Mesendoderm (in vitro differentiated cells): ENCODE measurements at regions not wholly inside any gene's neighbourhood (a gene's known extent, or its start where the extent isn't known, plus 50 kb on each side); places are given as distances from the start of the nearest gene placed in this dataset.
"Not testable (repeated sequence)": the region's sequence is repeated elsewhere in the genome, so short reads cannot be mapped to it uniquely, and the experiment has no call there.

Experiments
- DNase-seq: peaks from one replicate; pipeline ENCODE4 v3.0.0; 2013
- H2AK5ac ChIP-seq: 2 replicates; pipeline ENCODE4 v1.6.1; 2013; ENCODE audit warnings: low read length, inconsistent platforms
- H2BK120ac ChIP-seq: 2 replicates; pipeline ENCODE4 v1.6.1; 2013; ENCODE audit warnings: low read depth, mild to moderate bottlenecking, low read length, moderate library complexity, mixed read lengths
- H2BK15ac ChIP-seq: replicated peaks from 2 replicates; pipeline ENCODE4 v1.6.1; 2013; ENCODE audit warnings: low read depth, mild to moderate bottlenecking, moderate library complexity
- H2BK5ac ChIP-seq: 2 replicates; pipeline ENCODE4 v1.6.1; 2013; ENCODE audit warnings: low read length, inconsistent platforms
- H3K18ac ChIP-seq: 2 replicates; pipeline ENCODE4 v1.6.1; 2013; ENCODE audit warnings: mild to moderate bottlenecking, low read length, mixed read lengths
- H3K23ac ChIP-seq: one replicate; pipeline ENCODE4 v1.6.1; 2013; ENCODE audit warnings: low read length
- H3K27ac ChIP-seq: 2 replicates; pipeline ENCODE4 v1.5.1; 2013; ENCODE audit warnings: low read depth, mild to moderate bottlenecking, inconsistent platforms, low read length, moderate library complexity
- H3K27me3 ChIP-seq: 2 replicates; pipeline ENCODE4 v1.6.1; 2013; ENCODE audit warnings: low read length, control low read depth, mild to moderate bottlenecking, inconsistent platforms; ENCODE audit not compliant: insufficient read depth, poor library complexity
- H3K36me3 ChIP-seq: 2 replicates; pipeline ENCODE4 v1.6.1; 2013; ENCODE audit warnings: low read length, inconsistent platforms; ENCODE audit not compliant: control insufficient read depth, insufficient read depth
- H3K4ac ChIP-seq: one replicate; pipeline ENCODE4 v1.6.1; 2013; ENCODE audit warnings: low read depth, mild to moderate bottlenecking, low read length, moderate library complexity
- H3K4me1 ChIP-seq: 2 replicates; pipeline ENCODE4 v1.6.1; 2013; ENCODE audit warnings: low read depth, low read length, inconsistent platforms; ENCODE audit not compliant: control insufficient read depth
- H3K4me2 ChIP-seq: 2 replicates; pipeline ENCODE4 v1.6.1; 2013; ENCODE audit warnings: low read length
- H3K4me3 ChIP-seq: 2 replicates; pipeline ENCODE4 v1.5.1; 2013; ENCODE audit warnings: mild to moderate bottlenecking, low read length
- H3K56ac ChIP-seq: one replicate; pipeline ENCODE4 v1.6.1; 2013; ENCODE audit warnings: low read length
- H3K79me1 ChIP-seq: 2 replicates; pipeline ENCODE4 v1.6.1; 2013; ENCODE audit warnings: low read length, inconsistent platforms
- H3K79me2 ChIP-seq: 2 replicates; pipeline ENCODE4 v1.6.1; 2013; ENCODE audit warnings: mild to moderate bottlenecking, low read length; ENCODE audit not compliant: control insufficient read depth, insufficient read depth
- H3K9ac ChIP-seq: 2 replicates; pipeline ENCODE4 v1.6.1; 2013; ENCODE audit warnings: low read length, inconsistent platforms
- H4K5ac ChIP-seq: one replicate; pipeline ENCODE4 v1.6.1; 2013; ENCODE audit warnings: low read length
- H4K8ac ChIP-seq: one replicate; pipeline ENCODE4 v1.6.1; 2013; ENCODE audit warnings: low read depth, mild to moderate bottlenecking, control low read depth, low read length, moderate library complexity
- WGBS: extraction: QIAGEN DNeasy Blood & Tissue Kit; methylation state at CpG from one replicate; pipeline ENCODE4 v1.1.7; 2013; ENCODE audit warnings: low lambda C conversion rate, missing lambda C conversion rate; ENCODE audit not compliant: insufficient coverage; ENCODE audit errors: extremely low coverage; 5-methylcytosine and 5-hydroxymethylcytosine counted together

GRCh38 chr4:1547856-1548826, 136.0 kb downstream of the FAM53A start:
- no peak overlapping the region for H2BK5ac ChIP-seq
- no peaks in the 10 kb centered on the region for H3K36me3 ChIP-seq
- DNase-seq: no peak
- H3K56ac ChIP-seq: no peak overlapping the region
- H3K27me3 ChIP-seq: no peaks in the 10 kb centered on the region
- no peak overlapping the region for H3K23ac ChIP-seq
- H3K18ac ChIP-seq: no peak overlapping the region
- H3K4me1 ChIP-seq: no peaks in the 10 kb centered on the region
- no peak overlapping the region for H3K4me2 ChIP-seq
- H3K27ac ChIP-seq: no peak overlapping the region
- no peak overlapping the region for H2AK5ac ChIP-seq
- no peak overlapping the region for H4K5ac ChIP-seq
- H3K79me1 ChIP-seq: no peaks in the 10 kb centered on the region
- H3K9ac ChIP-seq: no peak overlapping the region
- no peak overlapping the region for H4K8ac ChIP-seq
- H3K4ac ChIP-seq: no peak overlapping the region
- no peaks in the 10 kb centered on the region for H3K79me2 ChIP-seq
- no peak overlapping the region for H2BK15ac ChIP-seq
- H2BK120ac ChIP-seq: no peak overlapping the region
- no peak overlapping the region for H3K4me3 ChIP-seq
- WGBS: no CpG with 5 or more reads among the region's 42 CpGs

- Histone ChIP-seq H3K56ac (no peak overlapping the region), H3K4me3 (no peak overlapping the region), H3K27me3 (no peaks in the 10 kb centered on the region), H3K79me2 (no peaks in the 10 kb centered on the region), H3K9ac (no peak overlapping the region), H3K23ac (no peak overlapping the region), H3K4me1 (no peaks in the 10 kb centered on the region), H3K18ac (no peak overlapping the region), H3K27ac (no peak overlapping the region), H2BK120ac (no peak overlapping the region), H3K4ac (no peak overlapping the region), H4K8ac (no peak overlapping the region), H3K4me2 (no peak overlapping the region), H2AK5ac (no peak overlapping the region), H3K79me1 (no peaks in the 10 kb centered on the region), H2BK5ac (no peak overlapping the region), H2BK15ac (no peak overlapping the region), H3K36me3 (no peaks in the 10 kb centered on the region), H4K5ac (no peak overlapping the region)
- no peak for DNase-seq
- WGBS: no CpG with 5 or more reads among the region's 19 CpGs
These were observed 136.8 kb downstream of the FAM53A start for GRCh38 chr4:1547131-1547855.

GRCh38 chr4:1544861-1545281, 138.6 kb upstream of the NKX1-1 start:
- Histone ChIP-seq H3K27me3 (no peaks in the 10 kb centered on the region), H3K9ac (no peak overlapping the region), H3K4me1 (no peaks in the 10 kb centered on the region), H3K23ac (no peak overlapping the region), H4K8ac (no peak overlapping the region), H3K56ac (no peak overlapping the region), H3K79me2 (no peaks in the 10 kb centered on the region), H2BK120ac (no peak overlapping the region), H3K4me2 (no peak overlapping the region), H3K36me3 (no peaks in the 10 kb centered on the region), H2AK5ac (no peak overlapping the region), H3K79me1 (no peaks in the 10 kb centered on the region), H3K18ac (no peak overlapping the region), H3K4me3 (no peak overlapping the region), H2BK15ac (no peak overlapping the region), H2BK5ac (no peak overlapping the region), H3K4ac (no peak overlapping the region), H4K5ac (no peak overlapping the region), H3K27ac (no peak overlapping the region)
- no peak for DNase-seq
- no CpG with 5 or more reads among the region's 18 CpGs for WGBS

GRCh38 chr4:1544435-1544834, 138.2 kb upstream of the NKX1-1 start:
- H3K18ac ChIP-seq, H2BK15ac ChIP-seq, H3K27me3 ChIP-seq, H3K23ac ChIP-seq, H2BK120ac ChIP-seq, H3K79me1 ChIP-seq, H3K56ac ChIP-seq, H2BK5ac ChIP-seq, DNase-seq, H4K5ac ChIP-seq, H3K4me3 ChIP-seq, H3K79me2 ChIP-seq, H3K9ac ChIP-seq, H3K4me2 ChIP-seq, H4K8ac ChIP-seq, H3K4me1 ChIP-seq, H2AK5ac ChIP-seq, H3K36me3 ChIP-seq, H3K27ac ChIP-seq, H3K4ac ChIP-seq: not testable (repeated sequence)
- no CpG with 5 or more reads among the region's 21 CpGs for WGBS

GRCh38 chr4:1543976-1544375, 137.7 kb upstream of the NKX1-1 start:
- Histone ChIP-seq H2BK5ac (no peak overlapping the region), H3K79me1 (no peaks in the 10 kb centered on the region), H2BK15ac (no peak overlapping the region), H3K79me2 (no peaks in the 10 kb centered on the region), H3K4me1 (no peaks in the 10 kb centered on the region), H3K4me3 (no peak overlapping the region), H3K27ac (no peak overlapping the region), H4K8ac (no peak overlapping the region), H3K18ac (no peak overlapping the region), H3K4ac (no peak overlapping the region), H3K4me2 (no peak overlapping the region), H3K27me3 (no peaks in the 10 kb centered on the region), H2AK5ac (no peak overlapping the region), H2BK120ac (no peak overlapping the region), H3K56ac (no peak overlapping the region), H3K23ac (no peak overlapping the region), H4K5ac (no peak overlapping the region), H3K9ac (no peak overlapping the region), H3K36me3 (no peaks in the 10 kb centered on the region)
- no CpG with 5 or more reads among the region's 11 CpGs for WGBS
- DNase-seq: no peak
